CD4-positive, alpha-beta T cell (primary cell): ENCODE measurements at regions not wholly inside any gene's neighbourhood (a gene's known extent, or its start where the extent isn't known, plus 50 kb on each side); places are given as distances from the start of the nearest gene placed in this dataset.

Source experiments
- ATAC-seq: fragments of 200-7000 bp; cut with Tn5 transposase; one replicate; pipeline ENCODE4 v1.10.0; 2022; ENCODE audit warnings: mild to moderate bottlenecking; ENCODE audit not compliant: poor library complexity
- CTCF ChIA-PET: fragments of 350-600 bp; sonication (Branson Sonifier 250); formaldehyde crosslinking; loops from one replicate; lab custom pipeline; 2021; ENCODE audit warnings: antibody characterized with exemption, inconsistent platforms; lab: Charles Lee
- POLR2A ChIA-PET: fragments of 350-600 bp; sonication (Branson Sonifier 250); formaldehyde crosslinking; loops from one replicate; lab custom pipeline; 2021; ENCODE audit warnings: antibody characterized with exemption, inconsistent platforms; lab: Charles Lee
- DNase-seq, 14 experiments: peaks; one replicate each; pipeline ENCODE4 v3.0.0-alpha.2; 2013 to 2020; ENCODE audit warnings: mixed read lengths in 2 of 14
- H3K27ac ChIP-seq, 2 donors: one replicate each; pipeline versions ENCODE4 v1.5.1 to v1.7.0; 2013; ENCODE audit warnings: low read length in 2 of 2, low read depth in 1 of 2, mild to moderate bottlenecking in 1 of 2
- H3K27me3 ChIP-seq, 2 experiments: 1 replicate in 1 of 2; 2 replicates in 1 of 2; pipeline versions ENCODE4 v1.6.1 to v1.7.0; 2013; ENCODE audit warnings: low read length in 2 of 2, control low read depth in 1 of 2, mild to moderate bottlenecking in 1 of 2, moderate library complexity in 1 of 2; ENCODE audit not compliant: insufficient read depth in 2 of 2, control insufficient read depth in 1 of 2
- H3K36me3 ChIP-seq: one replicate; pipeline ENCODE4 v1.6.1; 2013; ENCODE audit warnings: low read length, control low read depth; ENCODE audit not compliant: insufficient read depth
- H3K4me1 ChIP-seq: one replicate; pipeline ENCODE4 v1.6.1; 2013; ENCODE audit warnings: low read length, control low read depth; ENCODE audit not compliant: insufficient read depth
- H3K4me3 ChIP-seq: one replicate; pipeline ENCODE4 v1.5.1; 2013; ENCODE audit warnings: mild to moderate bottlenecking, low read length, moderate library complexity
- H3K9me3 ChIP-seq, 2 experiments: 1 replicate in 1 of 2; 2 replicates in 1 of 2; pipeline versions ENCODE4 v1.6.1 to v1.7.0; 2013; ENCODE audit warnings: low read length in 2 of 2, mild to moderate bottlenecking in 2 of 2, control low read depth in 1 of 2, moderate library complexity in 1 of 2; ENCODE audit not compliant: control insufficient read depth in 1 of 2, insufficient read depth in 1 of 2
- H3K27ac Mint-ChIP-seq: one replicate; pipeline ENCODE4 v1.8.0; 2020; ENCODE audit warnings: mixed read lengths
- H3K27me3 Mint-ChIP-seq: one replicate; pipeline ENCODE4 v1.8.0; 2021; ENCODE audit warnings: mixed read lengths
- H3K36me3 Mint-ChIP-seq: one replicate; pipeline ENCODE4 v1.8.0; 2021; ENCODE audit warnings: low read depth, mixed read lengths
- H3K4me1 Mint-ChIP-seq: one replicate; pipeline ENCODE4 v1.8.0; 2021; ENCODE audit warnings: low read depth, mixed read lengths
- H3K4me3 Mint-ChIP-seq: one replicate; pipeline ENCODE4 v1.8.0; 2020; ENCODE audit warnings: mild to moderate bottlenecking, mixed read lengths
- H3K9me3 Mint-ChIP-seq: one replicate; pipeline ENCODE4 v1.8.0; 2020; ENCODE audit warnings: mixed read lengths
- CTCF ChIP-seq: fragments of 200-600 bp; IDR thresholded peaks from one replicate; pipeline ENCODE4 v1.8.0; 2022; ENCODE audit warnings: antibody characterized with exemption, mild to moderate bottlenecking
- intact Hi-C, 2 experiments: fragments of 100-400 bp; cut with DNase I in 1 of 2; cut with micrococcal nuclease in 1 of 2; formaldehyde crosslinking; loops; one replicate each; pipeline versions ENCODE4 v1.15.1 to v1.9.0; 2023 to 2025; cut with DNase I, micrococcal nuclease

DNA sequence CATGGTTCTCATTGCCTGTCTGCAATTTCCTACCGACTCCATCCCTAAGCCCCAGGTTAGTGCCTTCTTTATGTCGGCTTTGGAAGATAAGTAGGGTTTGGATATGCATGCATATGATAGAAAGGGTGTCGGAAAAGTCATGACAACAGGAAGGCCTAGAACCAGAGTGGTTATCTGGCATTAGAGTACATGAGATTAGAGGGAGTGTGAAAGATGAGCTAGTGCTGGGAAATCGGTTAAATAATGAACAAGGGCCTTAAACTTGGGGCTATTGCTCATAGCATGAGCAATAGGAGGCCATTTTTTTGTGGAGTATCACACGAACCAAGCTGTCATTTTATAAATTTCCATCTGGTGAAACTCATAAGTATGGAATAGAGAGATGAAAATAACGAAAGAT lies 54.0 kb upstream of the LPP start:
- POLR2A ChIA-PET, result no interaction called here
- Mint-ChIP-seq H3K4me3 (no peak overlapping the region), H3K27me3 (no peaks in the 10 kb centered on the region), H3K27ac (no peak overlapping the region), H3K9me3 (peaks cover 3% of the 10 kb centered on the region), H3K36me3 (no peaks in the 10 kb centered on the region), H3K4me1 (no peaks in the 10 kb centered on the region)
- Histone ChIP-seq H3K36me3 (no peaks in the 10 kb centered on the region), H3K27me3 (no peaks in the 10 kb centered on the region), H3K4me3 (no peak overlapping the region), H3K4me1 (no peaks in the 10 kb centered on the region), H3K27ac (no peak overlapping the region), H3K9me3 (no peaks in the 10 kb centered on the region)
- TF ChIP-seq CTCF, result no peak
- CTCF ChIA-PET, result no interaction called here
- intact Hi-C loops, result no loop called here
- DNase-seq, result no peak
- no peak for ATAC-seq

GRCh38 chr3:188102861-188103547 lies 51.0 kb upstream of the LPP start:
- ChIA-PET CTCF (interaction anchor here (1.0 kb wide), 1 partner anchor 12 kb away, joined by 3 read pairs; no protein-coding TSS in a partner anchor), POLR2A (no interaction called here)
- Histone ChIP-seq H3K27me3 (no peaks in the 10 kb centered on the region), H3K9me3 (no peaks in the 10 kb centered on the region), H3K4me3 (no peak overlapping the region), H3K36me3 (no peaks in the 10 kb centered on the region), H3K27ac (no peak overlapping the region), H3K4me1 (no peaks in the 10 kb centered on the region)
- Mint-ChIP-seq H3K4me1 (no peaks in the 10 kb centered on the region), H3K27me3 (no peaks in the 10 kb centered on the region), H3K9me3 (peaks cover 3% of the 10 kb centered on the region), H3K27ac (no peak overlapping the region), H3K36me3 (no peaks in the 10 kb centered on the region), H3K4me3 (no peak overlapping the region)
- intact Hi-C loops, result no loop called here
- TF ChIP-seq CTCF, result no peak
- DNase-seq, result no peak
- ATAC-seq, result no peak

DNA sequence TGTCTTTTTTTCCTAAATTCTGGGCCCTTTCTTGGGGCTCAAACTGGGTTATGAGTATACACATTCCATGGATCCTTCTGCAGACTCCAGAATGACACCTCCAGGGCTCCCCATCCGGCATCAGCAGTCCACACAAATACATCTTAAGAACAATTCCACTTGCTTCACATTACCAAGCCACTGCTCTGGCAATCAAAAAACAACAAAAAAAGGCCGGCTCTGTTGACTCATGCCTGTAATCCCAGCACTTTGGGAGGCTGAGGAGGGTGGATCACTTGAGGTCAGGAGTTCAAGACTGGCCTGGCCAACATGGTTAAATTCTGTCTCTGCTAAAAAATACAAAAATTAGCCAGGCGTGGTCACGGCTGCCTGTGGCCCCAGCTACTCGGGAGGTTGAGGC lies 49.9 kb upstream of the LPP start:
- ChIA-PET POLR2A (interaction anchor here (0.6 kb wide), 1 partner anchor 561 kb away, joined by 3 read pairs; no protein-coding TSS in a partner anchor), CTCF (interaction anchor here (1.0 kb wide), 1 partner anchor 11 kb away, joined by 3 read pairs; no protein-coding TSS in a partner anchor)
- no peak for TF ChIP-seq CTCF
- no peaks in the 10 kb centered on the region for H3K27me3 Mint-ChIP-seq
- ATAC-seq, result no peak
- H3K36me3 Mint-ChIP-seq, result no peaks in the 10 kb centered on the region
- no peaks in the 10 kb centered on the region for H3K4me1 ChIP-seq
- H3K4me3 Mint-ChIP-seq, result no peak overlapping the region
- H3K27ac Mint-ChIP-seq, result no peak overlapping the region
- peaks cover 3% of the 10 kb centered on the region for H3K9me3 Mint-ChIP-seq
- no peaks in the 10 kb centered on the region for H3K27me3 ChIP-seq
- H3K27ac ChIP-seq, result no peak overlapping the region
- H3K4me3 ChIP-seq, result no peak overlapping the region
- no peaks in the 10 kb centered on the region for H3K36me3 ChIP-seq
- DNase-seq, result no peak
- H3K4me1 Mint-ChIP-seq, result no peaks in the 10 kb centered on the region
- no peaks in the 10 kb centered on the region for H3K9me3 ChIP-seq
- intact Hi-C loops, result no loop called here
